Liver (tissue), 8 donors: ENCODE measurements at regions not wholly inside any gene's neighbourhood (a gene's known extent, or its start where the extent isn't known, plus 50 kb on each side); places are given as distances from the start of the nearest gene placed in this dataset.

ENCODE experiments used
- DNase-seq: peaks from one replicate; pipeline ENCODE4 v3.0.0-alpha.2; 2017; ENCODE audit warnings: low spot score
- H3K27ac ChIP-seq, 2 donors: one replicate each; pipeline ENCODE4 v1.7.0; 2013; ENCODE audit warnings: inconsistent platforms in 2 of 2, low read length in 2 of 2, control low read depth in 1 of 2, low read depth in 1 of 2, mild to moderate bottlenecking in 1 of 2
- H3K27me3 ChIP-seq, 4 donors: one replicate each; pipeline versions ENCODE4 v1.6.1 to v1.7.0; 2013; ENCODE audit warnings: low read length in 3 of 4, inconsistent platforms in 1 of 4, mild to moderate bottlenecking in 1 of 4, moderate library complexity in 1 of 4; ENCODE audit not compliant: control insufficient read depth in 4 of 4, insufficient read depth in 4 of 4
- H3K36me3 ChIP-seq, 4 donors: one replicate each; pipeline versions ENCODE4 v1.6.1 to v1.7.0; 2013; ENCODE audit warnings: low read length in 3 of 4, mild to moderate bottlenecking in 3 of 4, low read depth in 1 of 4, moderate library complexity in 1 of 4; ENCODE audit not compliant: control insufficient read depth in 4 of 4, insufficient read depth in 3 of 4
- H3K4me1 ChIP-seq, 4 donors: one replicate each; pipeline versions ENCODE4 v1.6.1 to v1.7.0; 2013; ENCODE audit warnings: low read length in 3 of 4, mild to moderate bottlenecking in 3 of 4, moderate library complexity in 1 of 4; ENCODE audit not compliant: control insufficient read depth in 4 of 4, insufficient read depth in 4 of 4
- H3K4me3 ChIP-seq, 3 donors: one replicate each; pipeline versions ENCODE4 v1.6.1 to v1.7.0; 2013; ENCODE audit warnings: low read length in 3 of 3, control low read depth in 1 of 3, low read depth in 1 of 3, mild to moderate bottlenecking in 1 of 3
- H3K9ac ChIP-seq, 2 donors: one replicate each; pipeline ENCODE4 v1.7.0; 2013; ENCODE audit warnings: low read length in 2 of 2, mild to moderate bottlenecking in 2 of 2, moderate library complexity in 2 of 2, control low read depth in 1 of 2, low read depth in 1 of 2
- H3K9me3 ChIP-seq, 4 donors: one replicate each; pipeline versions ENCODE4 v1.6.1 to v1.7.0; 2013; ENCODE audit warnings: low read length in 3 of 4; ENCODE audit not compliant: control insufficient read depth in 4 of 4
- CTCF ChIP-seq: fragments of 150-350 bp; IDR thresholded peaks from 2 replicates; pipeline ENCODE4 v1.5.1; 2017; ENCODE audit warnings: improper control_type of control experiment, low read depth, low read length; ENCODE audit not compliant: missing input control
- EGR1 ChIP-seq, 2 donors: IDR thresholded peaks; 2 replicates each; pipeline ENCODE4 v1.6.1; 2016 to 2018; ENCODE audit warnings: antibody characterized with exemption in 2 of 2, low read depth in 2 of 2
- FOXA1 ChIP-seq: IDR thresholded peaks from 2 replicates; pipeline ENCODE4 v1.6.1; 2016; ENCODE audit warnings: antibody characterized with exemption
- FOXA2 ChIP-seq: IDR thresholded peaks from 2 replicates; pipeline ENCODE4 v1.6.1; 2016; ENCODE audit warnings: antibody characterized with exemption
- GABPA ChIP-seq, 2 donors: IDR thresholded peaks in 1 of 2; conservative IDR thresholded peaks in 1 of 2; 2 replicates each; pipeline ENCODE4 v1.6.1; 2016; ENCODE audit warnings: antibody characterized with exemption in 2 of 2, mild to moderate bottlenecking in 1 of 2, moderate library complexity in 1 of 2
- HNF4A ChIP-seq, 2 donors: conservative IDR thresholded peaks; 2 replicates each; pipeline ENCODE4 v1.6.1; 2016; ENCODE audit warnings: antibody characterized with exemption in 2 of 2, mild to moderate bottlenecking in 2 of 2
- HNF4G ChIP-seq: IDR thresholded peaks from 2 replicates; pipeline ENCODE4 v1.6.1; 2016; ENCODE audit warnings: antibody characterized with exemption
- JUND ChIP-seq, 2 donors: IDR thresholded peaks; 2 replicates each; pipeline ENCODE4 v1.6.1; 2016; ENCODE audit warnings: antibody characterized with exemption in 2 of 2
- NR2F2 ChIP-seq: IDR thresholded peaks from 2 replicates; pipeline ENCODE4 v1.6.1; 2016; ENCODE audit warnings: antibody characterized with exemption
- RAD21 ChIP-seq, 2 donors: IDR thresholded peaks; 2 replicates each; pipeline ENCODE4 v1.6.1; 2016; ENCODE audit warnings: antibody characterized with exemption in 2 of 2, mild to moderate bottlenecking in 2 of 2
- RXRA ChIP-seq, 2 donors: IDR thresholded peaks; 2 replicates each; pipeline ENCODE4 v1.6.1; 2017 to 2018; ENCODE audit warnings: antibody characterized with exemption in 2 of 2, mild to moderate bottlenecking in 1 of 2
- SP1 ChIP-seq: IDR thresholded peaks from 2 replicates; pipeline ENCODE4 v1.6.1; 2018; ENCODE audit warnings: antibody characterized with exemption, mild to moderate bottlenecking
- TAF1 ChIP-seq: conservative IDR thresholded peaks from 2 replicates; pipeline ENCODE4 v1.6.1; 2016; ENCODE audit warnings: antibody characterized with exemption, mild to moderate bottlenecking
- YY1 ChIP-seq: IDR thresholded peaks from 2 replicates; pipeline ENCODE4 v1.6.1; 2016; ENCODE audit warnings: antibody characterized with exemption, mild to moderate bottlenecking
- ZBTB33 ChIP-seq: IDR thresholded peaks from 2 replicates; pipeline ENCODE4 v1.6.1; 2016; ENCODE audit warnings: antibody characterized with exemption
- WGBS: extraction: QIAGEN DNeasy Blood & Tissue Kit; methylation state at CpG from one replicate; pipeline ENCODE4 v1.1.7; 2013; 5-methylcytosine and 5-hydroxymethylcytosine counted together
- TF ChIP-seq, protein P1 (sequence below): IDR thresholded peaks from 2 replicates; pipeline ENCODE4 v1.6.1; 2016; ENCODE audit warnings: antibody characterized with exemption, mild to moderate bottlenecking
- TF ChIP-seq, protein P2 (sequence below): IDR thresholded peaks from 2 replicates; pipeline ENCODE4 v1.6.1; 2016; ENCODE audit warnings: antibody characterized with exemption
- TF ChIP-seq, protein P3 (sequence below): IDR thresholded peaks from 2 replicates; pipeline ENCODE4 v1.6.1; 2016; ENCODE audit warnings: antibody characterized with exemption
- donor health status: healthy.
- donor health status: healthy.
- donor health status: healthy.
- donor health status: healthy.
- donor health status: healthy.

GRCh38 chr6:126826166-126826714, 292.2 kb upstream of the RSPO3 start:
- Histone ChIP-seq H3K27ac (no peak overlapping the region), H3K4me3 (no peak overlapping the region), H3K9ac (no peak overlapping the region), H3K36me3 (no peaks in the 10 kb centered on the region), H3K27me3 (no peaks in the 10 kb centered on the region), H3K4me1 (no peaks in the 10 kb centered on the region), H3K9me3 (no peaks in the 10 kb centered on the region)
- TF ChIP-seq, protein P1, sequence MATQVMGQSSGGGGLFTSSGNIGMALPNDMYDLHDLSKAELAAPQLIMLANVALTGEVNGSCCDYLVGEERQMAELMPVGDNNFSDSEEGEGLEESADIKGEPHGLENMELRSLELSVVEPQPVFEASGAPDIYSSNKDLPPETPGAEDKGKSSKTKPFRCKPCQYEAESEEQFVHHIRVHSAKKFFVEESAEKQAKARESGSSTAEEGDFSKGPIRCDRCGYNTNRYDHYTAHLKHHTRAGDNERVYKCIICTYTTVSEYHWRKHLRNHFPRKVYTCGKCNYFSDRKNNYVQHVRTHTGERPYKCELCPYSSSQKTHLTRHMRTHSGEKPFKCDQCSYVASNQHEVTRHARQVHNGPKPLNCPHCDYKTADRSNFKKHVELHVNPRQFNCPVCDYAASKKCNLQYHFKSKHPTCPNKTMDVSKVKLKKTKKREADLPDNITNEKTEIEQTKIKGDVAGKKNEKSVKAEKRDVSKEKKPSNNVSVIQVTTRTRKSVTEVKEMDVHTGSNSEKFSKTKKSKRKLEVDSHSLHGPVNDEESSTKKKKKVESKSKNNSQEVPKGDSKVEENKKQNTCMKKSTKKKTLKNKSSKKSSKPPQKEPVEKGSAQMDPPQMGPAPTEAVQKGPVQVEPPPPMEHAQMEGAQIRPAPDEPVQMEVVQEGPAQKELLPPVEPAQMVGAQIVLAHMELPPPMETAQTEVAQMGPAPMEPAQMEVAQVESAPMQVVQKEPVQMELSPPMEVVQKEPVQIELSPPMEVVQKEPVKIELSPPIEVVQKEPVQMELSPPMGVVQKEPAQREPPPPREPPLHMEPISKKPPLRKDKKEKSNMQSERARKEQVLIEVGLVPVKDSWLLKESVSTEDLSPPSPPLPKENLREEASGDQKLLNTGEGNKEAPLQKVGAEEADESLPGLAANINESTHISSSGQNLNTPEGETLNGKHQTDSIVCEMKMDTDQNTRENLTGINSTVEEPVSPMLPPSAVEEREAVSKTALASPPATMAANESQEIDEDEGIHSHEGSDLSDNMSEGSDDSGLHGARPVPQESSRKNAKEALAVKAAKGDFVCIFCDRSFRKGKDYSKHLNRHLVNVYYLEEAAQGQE: no peak
- no peak for TF ChIP-seq HNF4G
- TF ChIP-seq, protein P2, sequence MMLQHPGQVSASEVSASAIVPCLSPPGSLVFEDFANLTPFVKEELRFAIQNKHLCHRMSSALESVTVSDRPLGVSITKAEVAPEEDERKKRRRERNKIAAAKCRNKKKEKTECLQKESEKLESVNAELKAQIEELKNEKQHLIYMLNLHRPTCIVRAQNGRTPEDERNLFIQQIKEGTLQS: no peak
- no peak for TF ChIP-seq FOXA2
- TF ChIP-seq, protein P3, sequence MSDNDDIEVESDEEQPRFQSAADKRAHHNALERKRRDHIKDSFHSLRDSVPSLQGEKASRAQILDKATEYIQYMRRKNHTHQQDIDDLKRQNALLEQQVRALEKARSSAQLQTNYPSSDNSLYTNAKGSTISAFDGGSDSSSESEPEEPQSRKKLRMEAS: no peak
- TF ChIP-seq GABPA (IDR thresholded peaks at IDR 0.05 in 1 of 2, conservative IDR thresholded peaks at IDR 0.05 in 1 of 2): no peak
- TF ChIP-seq JUND (IDR thresholded peaks at IDR 0.05): no peak
- TF ChIP-seq RAD21 (IDR thresholded peaks at IDR 0.05): no peak
- TF ChIP-seq ZBTB33: no peak
- TF ChIP-seq NR2F2: no peak
- TF ChIP-seq TAF1: no peak
- no peak for TF ChIP-seq EGR1 (IDR thresholded peaks at IDR 0.05; ENCODE audit: low read depth in 2 of 2)
- TF ChIP-seq RXRA (IDR thresholded peaks at IDR 0.05): no peak
- TF ChIP-seq SP1: no peak
- no peak for TF ChIP-seq FOXA1
- TF ChIP-seq YY1: no peak
- no peak for TF ChIP-seq CTCF
- no peak for TF ChIP-seq HNF4A (conservative IDR thresholded peaks at IDR 0.05)
- WGBS: 63% methylated on average over 1 of the region's 1 CpG
- DNase-seq: no peak
